CD14-positive monocyte (primary cell): ENCODE measurements at regions not wholly inside any gene's neighbourhood (a gene's known extent, or its start where the extent isn't known, plus 50 kb on each side); places are given as distances from the start of the nearest gene placed in this dataset.

ENCODE experiments used
- DNase-seq, 3 donors: peaks; one replicate each; pipeline ENCODE4 v3.0.0-alpha.2; 2011 to 2022
- H2AFZ ChIP-seq: 2 replicates; pipeline ENCODE4 v1.6.0; 2012; ENCODE audit warnings: mild to moderate bottlenecking, low read depth, low read length, inconsistent platforms; ENCODE audit not compliant: insufficient read depth, poor library complexity, severe bottlenecking
- H3K27ac ChIP-seq, 2 donors: 1 replicate in 1 of 2; 2 replicates in 1 of 2; pipeline ENCODE4 v1.5.1; 2012 to 2013; ENCODE audit warnings: low read length in 2 of 2, control low read depth in 1 of 2, inconsistent platforms in 1 of 2, low read depth in 1 of 2, mild to moderate bottlenecking in 1 of 2
- H3K27me3 ChIP-seq, 2 donors: one replicate each; pipeline versions ENCODE4 v1.6.0 to v1.6.1; 2011 to 2013; ENCODE audit warnings: low read length in 2 of 2; ENCODE audit not compliant: control insufficient read depth in 2 of 2, insufficient read depth in 2 of 2
- H3K36me3 ChIP-seq, 2 donors: replicated peaks in 1 of 2; 1 replicate in 1 of 2; 2 replicates in 1 of 2; pipeline versions ENCODE4 v1.5.1 to v1.6.1; 2012 to 2013; ENCODE audit warnings: low read length in 2 of 2, control low read depth in 1 of 2, inconsistent platforms in 1 of 2, mild to moderate bottlenecking in 1 of 2; ENCODE audit not compliant: insufficient read depth in 2 of 2, control insufficient read depth in 1 of 2
- H3K4me1 ChIP-seq, 2 donors: 1 replicate in 1 of 2; 2 replicates in 1 of 2; pipeline versions ENCODE4 v1.5.1 to v1.6.1; 2012 to 2013; ENCODE audit warnings: low read length in 2 of 2, control low read depth in 1 of 2, inconsistent platforms in 1 of 2, mild to moderate bottlenecking in 1 of 2, moderate library complexity in 1 of 2; ENCODE audit not compliant: insufficient read depth in 2 of 2, control insufficient read depth in 1 of 2
- H3K4me2 ChIP-seq: replicated peaks from 2 replicates; pipeline ENCODE3; 2012; ENCODE audit warnings: low read length, moderate library complexity, mild to moderate bottlenecking; ENCODE audit not compliant: poor library complexity, severe bottlenecking; ENCODE audit errors: extremely low read depth
- H3K4me3 ChIP-seq, 3 experiments: fragments of 200-600 bp in 1 of 3; sonication (generic) in 1 of 3; replicated peaks in 1 of 3; 1 replicate in 2 of 3; 2 replicates in 1 of 3; pipeline ENCODE4 v1.5.1; 2011 to 2013; ENCODE audit warnings: low read length in 3 of 3, mild to moderate bottlenecking in 3 of 3, control low read depth in 2 of 3, low read depth in 2 of 3, inconsistent platforms in 1 of 3, moderate library complexity in 1 of 3
- H3K79me2 ChIP-seq: 2 replicates; pipeline ENCODE4 v1.6.0; 2012; ENCODE audit warnings: mild to moderate bottlenecking, control low read depth, inconsistent platforms, low read length, moderate library complexity; ENCODE audit not compliant: insufficient read depth
- H3K9ac ChIP-seq: 2 replicates; pipeline ENCODE4 v1.6.0; 2017; ENCODE audit warnings: low read length, mild to moderate bottlenecking; ENCODE audit not compliant: insufficient read depth, poor library complexity, severe bottlenecking
- H3K9me3 ChIP-seq, 2 donors: replicated peaks in 1 of 2; 1 replicate in 1 of 2; 2 replicates in 1 of 2; pipeline versions ENCODE4 v1.5.1 to v1.6.1; 2012 to 2013; ENCODE audit warnings: low read length in 2 of 2, control low read depth in 1 of 2; ENCODE audit not compliant: control insufficient read depth in 1 of 2, insufficient read depth in 1 of 2
- H4K20me1 ChIP-seq: 2 replicates; pipeline ENCODE4 v1.6.0; 2012; ENCODE audit warnings: mild to moderate bottlenecking, low read length, control low read depth, moderate library complexity; ENCODE audit not compliant: insufficient read depth
- H3K27ac Mint-ChIP-seq, 7 donors: one replicate each; pipeline ENCODE4 v1.8.0; 2020; ENCODE audit warnings: mild to moderate bottlenecking in 7 of 7, mixed read lengths in 7 of 7, moderate library complexity in 6 of 7, inconsistent platforms in 2 of 7
- H3K27me3 Mint-ChIP-seq, 3 donors: one replicate each; pipeline ENCODE4 v1.8.0; 2021 to 2022; ENCODE audit warnings: low read depth in 3 of 3, mild to moderate bottlenecking in 3 of 3, mixed read lengths in 3 of 3, moderate library complexity in 3 of 3, inconsistent platforms in 1 of 3
- H3K36me3 Mint-ChIP-seq, 2 donors: one replicate each; pipeline ENCODE4 v1.8.0; 2020; ENCODE audit warnings: mixed read lengths in 2 of 2, inconsistent platforms in 1 of 2, mild to moderate bottlenecking in 1 of 2
- H3K4me1 Mint-ChIP-seq: one replicate; pipeline ENCODE4 v1.8.0; 2020; ENCODE audit warnings: mild to moderate bottlenecking, mixed read lengths
- H3K4me3 Mint-ChIP-seq, 2 donors: one replicate each; pipeline ENCODE4 v1.8.0; 2020; ENCODE audit warnings: mild to moderate bottlenecking in 2 of 2, mixed read lengths in 2 of 2, moderate library complexity in 1 of 2
- H3K9me3 Mint-ChIP-seq, 7 donors: one replicate each; pipeline ENCODE4 v1.8.0; 2020 to 2022; ENCODE audit warnings: mixed read lengths in 7 of 7, mild to moderate bottlenecking in 6 of 7, moderate library complexity in 6 of 7, inconsistent platforms in 2 of 7
- WGBS: methylation state at CpG from one replicate; pipeline ENCODE4 v1.1.5; 2013; ENCODE audit warnings: missing lambda C conversion rate; ENCODE audit not compliant: insufficient coverage; 5-methylcytosine and 5-hydroxymethylcytosine counted together
- intact Hi-C, 2 donors: fragments of 100-400 bp; cut with micrococcal nuclease; formaldehyde crosslinking; loops; one replicate each; pipeline versions ENCODE4 v1.15.0 to v1.15.1; 2023
- TF ChIP-seq, protein P1 (sequence below): fragments of 200-600 bp; IDR thresholded peaks from one replicate; pipeline ENCODE4 v1.8.0; 2022; ENCODE audit warnings: antibody characterized with exemption, mild to moderate bottlenecking

DNA sequence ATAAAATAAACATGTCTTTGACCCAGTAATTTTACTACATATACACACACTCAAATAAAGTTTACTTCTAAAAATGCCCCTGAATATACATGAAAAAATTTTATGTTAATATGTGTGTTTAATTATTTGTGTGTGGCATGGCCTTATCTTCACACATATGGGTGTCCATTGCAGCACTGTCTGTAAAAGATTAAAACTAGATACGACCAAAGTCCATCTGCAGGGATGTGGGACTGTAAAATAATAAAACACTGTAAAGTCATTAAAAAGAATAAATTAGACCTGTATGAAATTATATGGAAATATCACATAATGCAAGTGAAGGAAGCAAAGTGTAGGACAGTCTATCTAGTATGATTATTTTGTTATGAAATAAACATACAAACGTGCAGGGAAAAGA is 337.3 kb downstream of the RND3 start:
- H3K27me3 ChIP-seq: no peaks in the 10 kb centered on the region
- peaks cover 7 to 21% (median 14%) of the 10 kb centered on the region in 7 donors for H3K9me3 Mint-ChIP-seq
- no peaks in the 10 kb centered on the region for H3K79me2 ChIP-seq
- no peak overlapping the region for H3K4me3 Mint-ChIP-seq
- no peaks in the 10 kb centered on the region for H3K36me3 Mint-ChIP-seq
- peaks cover 15 to 25% of the 10 kb centered on the region in 2 donors for H3K9me3 ChIP-seq
- H3K4me1 ChIP-seq: no peaks in the 10 kb centered on the region
- no CpG with 5 or more reads among the region's 2 CpGs for WGBS
- no peak overlapping the region for H3K4me3 ChIP-seq
- H4K20me1 ChIP-seq: no peaks in the 10 kb centered on the region
- DNase-seq: no peak
- TF ChIP-seq, protein P1, sequence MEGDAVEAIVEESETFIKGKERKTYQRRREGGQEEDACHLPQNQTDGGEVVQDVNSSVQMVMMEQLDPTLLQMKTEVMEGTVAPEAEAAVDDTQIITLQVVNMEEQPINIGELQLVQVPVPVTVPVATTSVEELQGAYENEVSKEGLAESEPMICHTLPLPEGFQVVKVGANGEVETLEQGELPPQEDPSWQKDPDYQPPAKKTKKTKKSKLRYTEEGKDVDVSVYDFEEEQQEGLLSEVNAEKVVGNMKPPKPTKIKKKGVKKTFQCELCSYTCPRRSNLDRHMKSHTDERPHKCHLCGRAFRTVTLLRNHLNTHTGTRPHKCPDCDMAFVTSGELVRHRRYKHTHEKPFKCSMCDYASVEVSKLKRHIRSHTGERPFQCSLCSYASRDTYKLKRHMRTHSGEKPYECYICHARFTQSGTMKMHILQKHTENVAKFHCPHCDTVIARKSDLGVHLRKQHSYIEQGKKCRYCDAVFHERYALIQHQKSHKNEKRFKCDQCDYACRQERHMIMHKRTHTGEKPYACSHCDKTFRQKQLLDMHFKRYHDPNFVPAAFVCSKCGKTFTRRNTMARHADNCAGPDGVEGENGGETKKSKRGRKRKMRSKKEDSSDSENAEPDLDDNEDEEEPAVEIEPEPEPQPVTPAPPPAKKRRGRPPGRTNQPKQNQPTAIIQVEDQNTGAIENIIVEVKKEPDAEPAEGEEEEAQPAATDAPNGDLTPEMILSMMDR: no peak
- H3K9ac ChIP-seq: no peak overlapping the region
- no peak overlapping the region for H3K27ac Mint-ChIP-seq
- no peak overlapping the region for H3K27ac ChIP-seq
- peaks cover 0 to 1% (median 0%) of the 10 kb centered on the region in 3 donors for H3K27me3 Mint-ChIP-seq
- intact Hi-C loops: no loop called here
- no peaks in the 10 kb centered on the region for H3K36me3 ChIP-seq
- no peak overlapping the region for H2AFZ ChIP-seq
- H3K4me1 Mint-ChIP-seq: no peaks in the 10 kb centered on the region
- no peak overlapping the region for H3K4me2 ChIP-seq

DNA sequence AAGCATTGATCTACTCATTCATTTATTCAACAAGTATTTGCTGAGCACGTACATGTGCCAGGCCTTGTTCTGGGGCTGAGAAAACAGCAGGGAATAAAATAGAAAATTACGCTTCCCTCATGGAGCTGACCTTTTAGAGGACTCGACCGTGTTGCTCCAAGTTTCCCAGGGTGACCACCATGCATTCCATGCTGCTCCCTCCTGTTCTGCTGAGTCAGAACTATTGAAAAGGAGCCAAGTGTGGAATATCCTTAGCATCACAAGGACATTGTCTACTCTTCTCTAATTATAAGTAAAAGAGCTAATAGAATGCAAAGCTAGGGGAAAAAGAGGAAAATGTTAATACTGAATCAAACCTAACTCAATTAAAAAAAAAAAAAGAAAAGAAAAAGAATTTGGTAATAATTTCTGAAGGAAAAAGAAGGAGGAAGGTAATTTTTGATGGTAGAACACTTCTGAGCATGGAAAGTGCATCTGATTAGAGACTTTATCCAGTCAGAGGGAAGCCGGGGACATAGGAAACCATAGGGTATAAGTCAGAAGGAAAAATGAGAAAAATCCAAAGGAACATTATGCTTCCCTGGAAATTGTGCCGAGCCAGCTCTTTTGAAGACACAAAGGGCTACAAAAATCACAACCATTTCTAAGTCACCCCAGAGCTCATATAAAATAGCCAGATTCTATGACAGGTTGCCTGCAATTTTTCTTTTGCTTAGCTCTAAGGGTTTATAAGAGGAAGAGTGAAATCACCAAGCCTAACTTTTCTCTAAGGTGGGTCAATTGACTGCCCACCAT is 339.4 kb downstream of the RND3 start:
- Histone ChIP-seq H3K79me2 (no peaks in the 10 kb centered on the region), H3K9ac (no peak overlapping the region), H3K36me3 (no peaks in the 10 kb centered on the region), H3K27ac (no peak overlapping the region), H2AFZ (no peak overlapping the region), H3K4me2 (no peak overlapping the region), H4K20me1 (no peaks in the 10 kb centered on the region), H3K4me3 (no peak overlapping the region), H3K4me1 (no peaks in the 10 kb centered on the region), H3K9me3 (peaks cover 15 to 32% of the 10 kb centered on the region in 2 donors), H3K27me3 (no peaks in the 10 kb centered on the region)
- 94% methylated on average over 3 of the region's 6 CpGs for WGBS
- H3K4me1 Mint-ChIP-seq: no peaks in the 10 kb centered on the region
- TF ChIP-seq, protein P1: no peak
- no peaks in the 10 kb centered on the region for H3K27me3 Mint-ChIP-seq
- H3K4me3 Mint-ChIP-seq: no peak overlapping the region
- H3K9me3 Mint-ChIP-seq: peaks cover 5 to 20% (median 14%) of the 10 kb centered on the region in 7 donors
- no peak overlapping the region for H3K27ac Mint-ChIP-seq
- intact Hi-C loops: no loop called here
- DNase-seq: no peak
- no peaks in the 10 kb centered on the region for H3K36me3 Mint-ChIP-seq
